ENCODE measurements at regions not wholly inside any gene's neighbourhood (a gene's known extent, or its start where the extent isn't known, plus 50 kb on each side); places are given as distances from the start of the nearest gene placed in this dataset.

DNA sequence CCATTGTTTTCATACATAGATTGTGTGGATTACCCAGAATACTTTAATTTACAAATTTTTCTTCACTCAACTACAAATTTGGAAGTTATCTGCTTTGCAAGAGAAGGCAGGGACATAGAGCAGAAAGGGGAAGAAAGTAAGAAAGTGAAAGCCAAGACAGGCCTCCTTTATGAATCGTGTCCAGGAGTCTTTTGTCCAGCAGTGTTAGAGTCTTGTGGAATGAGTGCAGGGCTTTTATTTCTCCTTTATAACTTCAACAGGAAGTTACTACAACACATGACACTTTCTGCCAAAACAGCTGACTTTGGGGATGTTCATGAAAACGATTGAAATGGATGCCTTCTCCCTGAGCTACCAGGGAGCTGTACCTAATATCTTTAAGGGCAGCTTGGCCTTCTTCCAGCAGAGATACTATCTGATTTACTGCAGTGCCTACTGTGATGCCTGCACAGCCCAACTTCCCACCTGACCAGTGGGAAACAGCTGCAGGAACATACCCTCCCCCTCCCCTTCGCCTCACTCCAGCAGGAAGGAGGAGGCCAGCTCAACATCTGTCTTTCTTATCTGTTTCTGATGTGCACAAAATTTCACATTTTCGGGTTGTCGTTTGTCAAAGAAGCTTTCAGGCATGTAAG is 557.7 kb upstream of the SLIT2 start:
- Histone ChIP-seq H3K4me1 (peaks cover 0 to 8% (median 3%) of the 10 kb centered on the region in 4 donors), H3K9me3 (no peaks in the 10 kb centered on the region), H3K27ac (peak overlapping the region in 2 of 4 donors; percentile 11 to 13), H3K4me3 (no peak overlapping the region), H3K36me3 (no peaks in the 10 kb centered on the region), H3K27me3 (no peaks in the 10 kb centered on the region)
- intact Hi-C loops (cut with DNase I): no loop called here
- TF ChIP-seq POLR2A (IDR thresholded peaks at IDR 0.05) (no peak), EP300 (IDR thresholded peaks at IDR 0.05) (no peak)
- TF ChIP-seq, protein P1, sequence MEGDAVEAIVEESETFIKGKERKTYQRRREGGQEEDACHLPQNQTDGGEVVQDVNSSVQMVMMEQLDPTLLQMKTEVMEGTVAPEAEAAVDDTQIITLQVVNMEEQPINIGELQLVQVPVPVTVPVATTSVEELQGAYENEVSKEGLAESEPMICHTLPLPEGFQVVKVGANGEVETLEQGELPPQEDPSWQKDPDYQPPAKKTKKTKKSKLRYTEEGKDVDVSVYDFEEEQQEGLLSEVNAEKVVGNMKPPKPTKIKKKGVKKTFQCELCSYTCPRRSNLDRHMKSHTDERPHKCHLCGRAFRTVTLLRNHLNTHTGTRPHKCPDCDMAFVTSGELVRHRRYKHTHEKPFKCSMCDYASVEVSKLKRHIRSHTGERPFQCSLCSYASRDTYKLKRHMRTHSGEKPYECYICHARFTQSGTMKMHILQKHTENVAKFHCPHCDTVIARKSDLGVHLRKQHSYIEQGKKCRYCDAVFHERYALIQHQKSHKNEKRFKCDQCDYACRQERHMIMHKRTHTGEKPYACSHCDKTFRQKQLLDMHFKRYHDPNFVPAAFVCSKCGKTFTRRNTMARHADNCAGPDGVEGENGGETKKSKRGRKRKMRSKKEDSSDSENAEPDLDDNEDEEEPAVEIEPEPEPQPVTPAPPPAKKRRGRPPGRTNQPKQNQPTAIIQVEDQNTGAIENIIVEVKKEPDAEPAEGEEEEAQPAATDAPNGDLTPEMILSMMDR (IDR thresholded peaks at IDR 0.05): no peak
- 30 to 60% methylated on average over 5 of the region's 5 CpGs for WGBS, 2 donors
- DNase-seq: no peak

DNA sequence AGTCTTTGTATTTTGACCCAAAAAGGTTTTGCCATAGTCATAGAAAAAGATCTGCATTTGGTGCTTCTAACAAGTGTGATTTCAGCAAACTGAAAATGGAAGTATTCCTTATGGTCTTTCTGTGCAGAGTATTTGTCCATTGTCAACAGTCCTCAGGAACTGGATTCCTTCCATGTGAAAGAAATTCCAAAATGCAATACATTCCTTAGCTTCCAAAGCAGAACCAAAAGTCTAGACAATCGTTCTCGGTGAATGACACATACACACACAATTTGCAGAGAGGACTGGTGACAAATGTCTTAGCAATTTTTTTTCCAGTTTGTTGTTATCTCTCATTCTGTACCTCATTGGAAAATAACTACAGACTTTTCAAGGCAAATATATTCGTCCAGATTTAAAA is 562.2 kb upstream of the SLIT2 start:
- Histone ChIP-seq H3K27me3 (no peaks in the 10 kb centered on the region), H3K36me3 (no peaks in the 10 kb centered on the region), H3K4me1 (peaks cover 0 to 9% (median 3%) of the 10 kb centered on the region in 4 donors), H3K27ac (no peak overlapping the region), H3K4me3 (no peak overlapping the region), H3K9me3 (no peaks in the 10 kb centered on the region)
- intact Hi-C loops (cut with DNase I): no loop called here
- 68 to 78% methylated on average over 3 of the region's 3 CpGs for WGBS, 2 donors
- no peak for DNase-seq
- no peak for TF ChIP-seq POLR2AphosphoS5 (IDR thresholded peaks at IDR 0.05)
- no peak for TF ChIP-seq POLR2A (IDR thresholded peaks at IDR 0.05)
- TF ChIP-seq, protein P1 (IDR thresholded peaks at IDR 0.05): no peak

DNA sequence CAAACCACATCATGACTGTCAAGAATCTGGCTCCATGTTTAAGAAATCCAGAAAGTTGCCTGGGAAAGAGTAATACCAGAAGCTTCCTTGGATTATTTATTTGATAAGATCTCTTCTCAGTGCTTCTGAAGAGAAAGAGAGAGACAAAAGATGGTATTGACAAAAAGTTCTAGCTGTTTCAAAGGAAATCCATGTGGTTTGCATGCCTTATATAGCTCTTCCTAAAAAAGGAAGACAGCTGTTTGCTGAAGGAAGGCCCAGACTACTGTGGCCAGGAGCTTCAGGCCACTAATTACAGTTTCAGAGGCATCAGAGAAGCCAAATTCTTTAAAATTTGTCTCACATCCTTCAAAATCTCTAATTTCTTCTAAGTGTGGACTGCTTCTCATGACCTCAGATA is 565.2 kb upstream of the SLIT2 start:
- Histone ChIP-seq H3K4me1 (peaks cover 0 to 19% (median 9%) of the 10 kb centered on the region in 4 donors), H3K27ac (no peak overlapping the region), H3K27me3 (no peaks in the 10 kb centered on the region), H3K36me3 (no peaks in the 10 kb centered on the region), H3K9me3 (no peaks in the 10 kb centered on the region), H3K4me3 (no peak overlapping the region)
- intact Hi-C loops (cut with DNase I): no loop called here
- no peak for DNase-seq
- TF ChIP-seq POLR2AphosphoS5 (IDR thresholded peaks at IDR 0.05): no peak
- TF ChIP-seq, protein P1 (IDR thresholded peaks at IDR 0.05): no peak

DNA sequence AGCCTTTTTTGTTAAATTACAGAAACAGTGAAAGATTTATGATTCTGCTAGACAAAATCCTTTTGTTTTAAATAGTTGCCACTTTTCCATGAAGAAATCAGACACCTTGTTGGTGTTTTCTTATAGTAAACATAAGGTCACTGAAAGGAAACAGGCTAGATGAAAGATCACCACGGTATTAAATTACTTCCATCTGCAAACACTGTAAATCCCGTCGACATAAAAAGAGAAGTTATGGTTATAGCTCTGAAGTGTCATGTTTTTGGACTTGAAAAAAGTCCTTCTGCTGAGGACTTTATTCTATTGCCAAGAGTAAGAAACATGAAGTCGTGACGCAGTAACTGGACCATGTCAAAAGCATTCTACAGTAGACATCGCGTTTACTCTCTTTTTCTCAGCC is 567.6 kb upstream of the SLIT2 start:
- TF ChIP-seq POLR2A (IDR thresholded peaks at IDR 0.05): no peak
- peak; percentile 46 to 77 (median 66) for TF ChIP-seq POLR2AphosphoS5 (IDR thresholded peaks at IDR 0.05)
- peak in 2 of 4 donors; percentile 7 to 20 for TF ChIP-seq EP300 (IDR thresholded peaks at IDR 0.05)
- TF ChIP-seq, protein P1 (IDR thresholded peaks at IDR 0.05): no peak
- intact Hi-C loops (cut with DNase I): no loop called here
- 39 to 40% methylated on average over 7 of the region's 7 CpGs for WGBS, 2 donors

DNA sequence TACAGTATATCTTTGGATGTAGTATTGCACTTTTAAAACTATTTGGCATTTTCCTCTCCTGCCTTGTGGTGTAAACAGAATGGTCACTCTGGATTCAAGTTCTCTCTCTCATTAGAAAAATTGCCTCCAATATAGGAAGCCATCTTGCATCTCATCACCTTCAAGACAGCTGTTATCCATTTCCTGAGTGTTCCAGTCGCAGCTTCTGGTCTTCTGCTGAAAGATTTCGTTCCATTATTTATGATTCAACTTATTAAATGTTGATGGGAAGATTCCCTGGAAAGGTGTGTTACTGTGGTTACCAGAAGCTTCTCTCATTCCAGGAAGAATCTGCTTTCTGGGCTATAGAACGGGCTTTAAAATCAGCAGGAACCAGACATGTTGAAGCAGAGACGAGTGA is 568.3 kb upstream of the SLIT2 start:
- Histone ChIP-seq H3K4me1 (peaks cover 0 to 19% (median 9%) of the 10 kb centered on the region in 4 donors), H3K36me3 (no peaks in the 10 kb centered on the region), H3K9me3 (no peaks in the 10 kb centered on the region), H3K27me3 (no peaks in the 10 kb centered on the region), H3K27ac (peak overlapping the region in 2 of 4 donors; percentile 29 to 47), H3K4me3 (no peak overlapping the region)
- WGBS, 2 donors: 36 to 57% methylated on average over 4 of the region's 4 CpGs
- DNase-seq: no peak
- TF ChIP-seq EP300 (IDR thresholded peaks at IDR 0.05) (no peak), POLR2A (IDR thresholded peaks at IDR 0.05) (no peak), POLR2AphosphoS5 (IDR thresholded peaks at IDR 0.05) (no peak)
- TF ChIP-seq, protein P1 (IDR thresholded peaks at IDR 0.05): no peak
- intact Hi-C loops (cut with DNase I): no loop called here

More for the DNA sequence above, 567.6 kb upstream of the SLIT2 start:
- Histone ChIP-seq H3K4me1 (peaks cover 0 to 19% (median 9%) of the 10 kb centered on the region in 4 donors), H3K36me3 (no peaks in the 10 kb centered on the region), H3K9me3 (no peaks in the 10 kb centered on the region), H3K27me3 (no peaks in the 10 kb centered on the region), H3K27ac (peak overlapping the region in 2 of 4 donors; percentile 29 to 47), H3K4me3 (no peak overlapping the region)
- no peak for DNase-seq

Measured in sigmoid colon (tissue), 6 donors.